HepG2 (cell line): ENCODE measurements at regions not wholly inside any gene's neighbourhood (a gene's known extent, or its start where the extent isn't known, plus 50 kb on each side); places are given as distances from the start of the nearest gene placed in this dataset.
A peak's percentile ranks its signal among the peaks of the same experiment; 100 is the strongest.

Experiments
- ATAC-seq: fragments of 200-7000 bp; cut with Tn5 transposase; 3 replicates; pipeline ENCODE4 v1.9.1; 2020; ENCODE audit warnings: mild to moderate bottlenecking, moderate library complexity
- BruUV-seq: library from RNA; stranded (reverse); fragments of 400-500 nt; replicated peaks from 2 replicates; lab custom pipeline; 2021; lab: Mats Ljungman, UMichigan
- CTCF ChIA-PET: fragments of 300-600 bp; formaldehyde crosslinking; extraction: SDS; loops from one replicate; lab custom pipeline; 2021; ENCODE audit warnings: low total read pairs, inconsistent platforms, low intra/inter-chr PET ratio; lab: Yijun Ruan, JAX
- POLR2A ChIA-PET: fragments of 350-600 bp; sonication (Branson Sonifier 250); formaldehyde crosslinking; loops from one replicate; lab custom pipeline; 2020; ENCODE audit warnings: antibody characterized with exemption, inconsistent platforms; lab: Yijun Ruan, JAX
- DNase-seq: peaks from one replicate; pipeline ENCODE4 v3.0.0-alpha.2; 2015; ENCODE audit warnings: low spot score
- FAIRE-seq: peaks from 3 replicates; lab custom pipeline; 2011; peaks lifted over from hg19 to GRCh38; lab: Jason Lieb, UNC
- H2AFZ ChIP-seq: one replicate; pipeline ENCODE4 v1.6.1; 2011; ENCODE audit warnings: low read length, inconsistent platforms
- H3K27ac ChIP-seq: fragments of 300-600 bp; 3 replicates; pipeline ENCODE4 v1.8.0; 2011; ENCODE audit warnings: mixed run types, mild to moderate bottlenecking, mixed read lengths, low read length, inconsistent platforms; ENCODE audit not compliant: insufficient read depth; ENCODE audit errors: extremely low read length
- H3K27me3 ChIP-seq, 2 experiments: fragments of 200-600 bp in 1 of 2; 2 replicates in 1 of 2; 3 replicates in 1 of 2; pipeline versions ENCODE4 v1.6.0 to v1.8.0; 2011; ENCODE audit warnings: low read length in 2 of 2, mild to moderate bottlenecking in 2 of 2, moderate library complexity in 2 of 2, inconsistent platforms in 1 of 2; ENCODE audit not compliant: insufficient read depth in 2 of 2, control insufficient read depth in 1 of 2
- H3K36me3 ChIP-seq, 2 experiments: fragments of 200-600 bp in 1 of 2; replicated peaks in 1 of 2; 2 replicates in 1 of 2; 3 replicates in 1 of 2; pipeline versions ENCODE4 v1.5.1 to v1.8.0; 2011; ENCODE audit warnings: low read length in 2 of 2, inconsistent platforms in 1 of 2; ENCODE audit not compliant: insufficient read depth in 2 of 2, control insufficient read depth in 1 of 2
- H3K4me1 ChIP-seq: 2 replicates; pipeline ENCODE4 v1.5.1; 2012; ENCODE audit warnings: low read length, inconsistent platforms; ENCODE audit not compliant: insufficient read depth
- H3K4me2 ChIP-seq: 2 replicates; pipeline ENCODE4 v1.6.0; 2011; ENCODE audit warnings: low read depth, low read length, inconsistent platforms
- H3K4me3 ChIP-seq, 3 experiments: fragments of 200-600 bp in 1 of 3; sonication (generic), shearing (Covaris generic) in 1 of 3; replicated peaks in 1 of 3; 2 replicates each; pipeline ENCODE4 v1.5.1; 2011 to 2016; ENCODE audit warnings: low read length in 3 of 3, inconsistent platforms in 2 of 3, low read depth in 2 of 3, mild to moderate bottlenecking in 2 of 3, control low read depth in 1 of 3, mixed read lengths in 1 of 3; ENCODE audit not compliant: insufficient read depth in 1 of 3
- H3K79me2 ChIP-seq: one replicate; pipeline ENCODE4 v1.6.1; 2011; ENCODE audit warnings: low read length, inconsistent platforms; ENCODE audit not compliant: insufficient read depth
- H3K9ac ChIP-seq: 2 replicates; pipeline ENCODE4 v1.6.0; 2011; ENCODE audit warnings: mild to moderate bottlenecking, low read depth, low read length, inconsistent platforms; ENCODE audit not compliant: insufficient read depth
- H3K9me3 ChIP-seq: 2 replicates; pipeline ENCODE4 v1.5.1; 2012; ENCODE audit warnings: mild to moderate bottlenecking, low read length
- H4K20me1 ChIP-seq: 2 replicates; pipeline ENCODE4 v1.6.0; 2011; ENCODE audit warnings: inconsistent platforms, mild to moderate bottlenecking, low read length, moderate library complexity; ENCODE audit not compliant: insufficient read depth
- AHR ChIP-seq: IDR thresholded peaks from 2 replicates; pipeline ENCODE4 v1.6.1; 2018; ENCODE audit warnings: missing genetic modification reagents, missing compliant biosample characterization
- ATF7 ChIP-seq, 2 experiments: fragments of 450-650 bp in 1 of 2; sonication (generic) in 1 of 2; formaldehyde crosslinking in 1 of 2; IDR thresholded peaks; 2 replicates each; pipeline versions ENCODE4 v1.4.0 to v1.6.1; 2016 to 2020; ENCODE audit warnings: antibody characterized with exemption in 1 of 2, mild to moderate bottlenecking in 1 of 2, missing genetic modification reagents in 1 of 2
- CREB1 ChIP-seq, 2 experiments: fragments of 450-650 bp in 1 of 2; IDR thresholded peaks; 2 replicates each; pipeline ENCODE4 v1.6.1; 2016 to 2017; ENCODE audit warnings: control low read depth in 1 of 2, mild to moderate bottlenecking in 1 of 2, missing compliant biosample characterization in 1 of 2, missing genetic modification characterization in 1 of 2
- GATAD1 ChIP-seq: IDR thresholded peaks from 2 replicates; pipeline ENCODE4 v1.6.1; 2016; ENCODE audit warnings: missing genetic modification reagents, missing compliant biosample characterization
- NFKBIZ ChIP-seq: IDR thresholded peaks from 2 replicates; pipeline ENCODE4 v1.6.1; 2018; ENCODE audit warnings: missing genetic modification reagents, missing compliant biosample characterization
- ZFX ChIP-seq: sonication (generic); formaldehyde crosslinking; IDR thresholded peaks from 2 replicates; pipeline ENCODE4 v1.4.0; 2020; ENCODE audit warnings: mild to moderate bottlenecking, low read depth, missing genetic modification reagents, moderate library complexity
- ZNF614 ChIP-seq: IDR thresholded peaks from 2 replicates; pipeline ENCODE4 v1.6.1; 2018; ENCODE audit warnings: missing biosample characterization, missing genetic modification reagents, inconsistent platforms, borderline replicate concordance
- WGBS: methylation state at CpG from one replicate; pipeline ENCODE4 v1.1.6; 2017; ENCODE audit warnings: low lambda C conversion rate; 5-methylcytosine and 5-hydroxymethylcytosine counted together
- in situ Hi-C: cut with HindIII; loops from 2 replicates; pipeline ENCODE4 v1.10.0; 2017; ENCODE audit warnings: low pct_unique_long_range_greater_than_20kb; ENCODE audit not compliant: extremely low pct_ligation_motif_present
- intact Hi-C: fragments of 100-400 bp; cut with micrococcal nuclease; formaldehyde crosslinking; loops from one replicate; pipeline ENCODE4 v1.10.0; 2022; ENCODE audit not compliant: unreplicated experiment
- TF ChIP-seq, protein P1 (sequence below), 2 experiments: sonication (generic) in 1 of 2; formaldehyde crosslinking in 1 of 2; IDR thresholded peaks; 2 replicates each; pipeline versions ENCODE4 v1.6.1 to v1.9.0; 2014 to 2022; ENCODE audit warnings: antibody characterized with exemption in 1 of 2, borderline replicate concordance in 1 of 2, inconsistent platforms in 1 of 2, low read depth in 1 of 2, missing genetic modification reagents in 1 of 2

DNA sequence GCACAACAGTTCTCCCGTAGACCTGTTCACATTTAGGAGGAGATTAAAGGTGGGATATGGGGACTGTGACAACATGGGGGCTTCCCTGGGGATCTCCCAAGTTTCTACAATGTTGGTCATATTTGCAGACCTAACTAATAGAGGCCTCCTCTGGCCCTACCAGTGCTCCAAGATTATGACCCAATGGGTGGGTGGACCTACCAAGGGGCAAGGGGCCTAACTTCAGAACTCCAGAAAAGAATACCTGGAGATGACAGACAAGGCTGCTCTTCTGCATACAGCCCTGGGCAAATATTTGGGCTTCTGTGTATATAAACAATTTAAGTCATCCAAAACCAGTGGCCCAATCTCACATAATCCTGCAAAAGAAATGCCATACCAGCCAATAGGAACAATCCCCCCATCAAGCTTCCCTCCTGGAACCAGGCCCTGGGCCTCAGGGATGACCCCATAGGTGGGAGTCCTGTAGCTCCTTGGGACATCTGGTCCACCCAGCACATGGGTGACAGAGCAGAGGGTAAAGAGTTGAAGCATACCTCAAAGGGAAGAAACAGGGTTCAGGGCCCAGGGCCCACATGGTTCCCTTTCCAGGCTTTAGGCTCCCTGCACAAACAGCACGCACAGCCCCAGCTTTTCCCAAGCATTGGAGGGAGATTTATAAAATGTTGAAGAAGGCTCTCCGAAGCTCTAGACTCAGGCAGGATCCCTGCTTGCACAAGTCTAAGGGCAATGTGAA lies 86.1 kb upstream of the CHST15 start (continued):
- TF ChIP-seq, protein P1, sequence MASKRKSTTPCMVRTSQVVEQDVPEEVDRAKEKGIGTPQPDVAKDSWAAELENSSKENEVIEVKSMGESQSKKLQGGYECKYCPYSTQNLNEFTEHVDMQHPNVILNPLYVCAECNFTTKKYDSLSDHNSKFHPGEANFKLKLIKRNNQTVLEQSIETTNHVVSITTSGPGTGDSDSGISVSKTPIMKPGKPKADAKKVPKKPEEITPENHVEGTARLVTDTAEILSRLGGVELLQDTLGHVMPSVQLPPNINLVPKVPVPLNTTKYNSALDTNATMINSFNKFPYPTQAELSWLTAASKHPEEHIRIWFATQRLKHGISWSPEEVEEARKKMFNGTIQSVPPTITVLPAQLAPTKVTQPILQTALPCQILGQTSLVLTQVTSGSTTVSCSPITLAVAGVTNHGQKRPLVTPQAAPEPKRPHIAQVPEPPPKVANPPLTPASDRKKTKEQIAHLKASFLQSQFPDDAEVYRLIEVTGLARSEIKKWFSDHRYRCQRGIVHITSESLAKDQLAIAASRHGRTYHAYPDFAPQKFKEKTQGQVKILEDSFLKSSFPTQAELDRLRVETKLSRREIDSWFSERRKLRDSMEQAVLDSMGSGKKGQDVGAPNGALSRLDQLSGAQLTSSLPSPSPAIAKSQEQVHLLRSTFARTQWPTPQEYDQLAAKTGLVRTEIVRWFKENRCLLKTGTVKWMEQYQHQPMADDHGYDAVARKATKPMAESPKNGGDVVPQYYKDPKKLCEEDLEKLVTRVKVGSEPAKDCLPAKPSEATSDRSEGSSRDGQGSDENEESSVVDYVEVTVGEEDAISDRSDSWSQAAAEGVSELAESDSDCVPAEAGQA (IDR thresholded peaks at IDR 0.05; ENCODE audit: low read depth), result no peak
- TF ChIP-seq, protein P1 (CRISPR knock-in tag; IDR thresholded peaks at IDR 0.05; ENCODE audit: borderline replicate concordance), result no peak

DNA sequence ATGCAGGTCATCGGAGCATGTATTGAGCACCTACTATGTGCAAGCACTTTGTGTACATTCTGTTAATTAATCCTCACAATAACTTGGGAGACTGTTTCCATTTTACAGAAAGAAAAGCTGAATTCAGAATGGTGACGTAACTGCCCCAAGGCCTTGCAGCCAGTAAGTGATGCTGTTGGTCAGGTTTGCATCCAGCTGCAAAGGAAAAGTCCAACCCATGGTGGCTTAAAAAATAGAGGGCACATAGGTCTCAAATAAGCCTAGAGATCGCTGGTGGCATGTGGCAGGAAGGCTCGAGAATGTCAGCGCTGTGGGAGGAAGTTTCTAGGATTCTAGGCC lies 83.8 kb upstream of the CHST15 start:
- ATAC-seq, result no peak
- Histone ChIP-seq H3K36me3 (no peaks in the 10 kb centered on the region), H3K4me3 (no peak overlapping the region)
- no TSS peak for BruUV-seq
- POLR2A ChIA-PET, result no interaction called here
- WGBS, result 29% methylated on average over 5 of the region's 5 CpGs
- in situ Hi-C loops, result no loop called here
- TF ChIP-seq GATAD1 (CRISPR knock-in tag), result no peak
- TF ChIP-seq ZNF614, result no peak
- no peak for TF ChIP-seq NFKBIZ
- peak; percentile 66; the same call in 1 of the 2 replicates for TF ChIP-seq CREB1 (IDR thresholded peaks at IDR 0.05)
- no peak for TF ChIP-seq CREB1 (CRISPR knock-in tag; IDR thresholded peaks at IDR 0.05)
- TF ChIP-seq ATF7 (IDR thresholded peaks at IDR 0.05), result peak; percentile 61
- TF ChIP-seq ATF7 (CRISPR knock-in tag; IDR thresholded peaks at IDR 0.05), result no peak
- no peak for TF ChIP-seq AHR (CRISPR knock-in tag)
- no peak for TF ChIP-seq ZFX (CRISPR knock-in tag)
- TF ChIP-seq, all 625 proteins: peak for 2
- FAIRE-seq (no peak), DNase-seq (no peak)
- peaks cover 17 to 37% of the 10 kb centered on the region in 2 experiments; a peak in 4 of 5 replicates for H3K27me3 ChIP-seq
- no peaks in the 10 kb centered on the region for H3K79me2 ChIP-seq
- no peaks in the 10 kb centered on the region for H4K20me1 ChIP-seq
- no peaks in the 10 kb centered on the region for H3K4me1 ChIP-seq
- CTCF ChIA-PET, result no interaction called here
- H2AFZ ChIP-seq, result no peak overlapping the region
- H3K9me3 ChIP-seq, result no peaks in the 10 kb centered on the region
- H3K27ac ChIP-seq, result no peak overlapping the region
- intact Hi-C loops, result no loop called here
- H3K4me2 ChIP-seq, result no peak overlapping the region
- no peak overlapping the region for H3K9ac ChIP-seq
